Activated CD4-positive, alpha-beta T cell treated with anti-CD3 and anti-CD28 coated beads, Interleukin-2, amount 50 U/mL, for 4 hours (primary cell): ENCODE measurements at regions not wholly inside any gene's neighbourhood (a gene's known extent, or its start where the extent isn't known, plus 50 kb on each side); places are given as distances from the start of the nearest gene placed in this dataset.

Source experiments
- DNase-seq, 2 experiments: peaks; one replicate each; pipeline ENCODE4 v3.0.0-alpha.2; 2020

GRCh38 chr9:78606001-78606379 is 309.1 kb downstream of the PSAT1 start:
- DNase-seq: no peak

DNA sequence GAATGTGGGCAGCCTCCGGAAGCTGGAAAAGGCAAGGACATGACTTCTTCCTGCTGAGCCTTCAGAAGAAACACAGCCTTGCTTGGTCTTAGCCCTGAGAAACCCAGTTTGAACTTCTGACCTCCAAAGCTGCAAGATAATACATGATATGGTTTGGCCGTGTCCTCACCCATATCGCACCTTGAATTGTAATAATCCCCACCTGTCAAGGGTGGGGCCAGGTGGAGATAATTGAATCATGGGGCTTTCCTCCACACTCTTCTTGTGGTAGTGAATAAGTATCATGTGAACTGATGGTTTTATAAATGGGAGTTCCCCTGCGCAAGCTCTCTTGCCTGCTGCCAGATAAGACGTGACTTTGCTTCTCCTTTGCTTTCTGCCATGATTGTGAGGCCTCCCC is 310.9 kb downstream of the PSAT1 start:
- no peak for DNase-seq

DNA sequence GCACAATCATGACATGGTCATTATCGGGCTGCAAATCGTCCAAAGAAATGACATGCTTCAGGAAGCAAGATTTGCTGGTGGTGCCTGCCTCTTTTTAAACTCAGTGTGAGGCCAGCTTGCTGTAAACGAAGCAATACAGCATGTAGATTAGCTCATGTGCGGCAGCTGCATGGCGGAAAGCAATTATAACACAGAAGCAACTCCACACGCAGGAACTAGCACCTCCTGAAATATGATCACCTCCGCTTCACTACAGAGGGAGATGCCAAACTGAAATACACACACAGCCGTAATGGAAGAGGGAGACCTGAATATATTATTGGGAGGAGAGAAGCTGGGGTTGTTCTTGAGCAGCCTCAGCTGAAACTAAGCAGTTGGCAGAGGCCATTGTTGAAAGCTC is 312.5 kb downstream of the PSAT1 start:
- no peak for DNase-seq

GRCh38 chr9:78612091-78612490 is 315.2 kb downstream of the PSAT1 start:
- DNase-seq: no peak

DNA sequence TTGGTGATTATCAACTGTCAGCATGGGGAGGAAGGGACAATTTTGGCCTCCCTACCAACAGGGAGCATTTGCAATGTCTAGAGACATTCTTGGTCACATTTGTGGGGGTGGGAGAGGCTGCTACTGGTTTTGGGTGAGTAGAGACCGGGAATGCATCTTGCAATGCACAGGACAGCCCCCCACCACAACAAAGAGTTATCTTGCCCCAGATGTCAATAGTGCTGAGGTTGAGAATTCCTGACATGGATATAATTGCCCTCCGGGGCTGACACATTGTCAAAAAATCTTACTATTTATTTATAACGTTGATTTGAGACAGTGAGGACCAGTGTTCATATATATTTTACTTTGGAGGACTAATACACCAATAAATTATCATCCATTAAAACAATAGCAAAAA is 316.1 kb downstream of the PSAT1 start:
- no peak for DNase-seq

DNA sequence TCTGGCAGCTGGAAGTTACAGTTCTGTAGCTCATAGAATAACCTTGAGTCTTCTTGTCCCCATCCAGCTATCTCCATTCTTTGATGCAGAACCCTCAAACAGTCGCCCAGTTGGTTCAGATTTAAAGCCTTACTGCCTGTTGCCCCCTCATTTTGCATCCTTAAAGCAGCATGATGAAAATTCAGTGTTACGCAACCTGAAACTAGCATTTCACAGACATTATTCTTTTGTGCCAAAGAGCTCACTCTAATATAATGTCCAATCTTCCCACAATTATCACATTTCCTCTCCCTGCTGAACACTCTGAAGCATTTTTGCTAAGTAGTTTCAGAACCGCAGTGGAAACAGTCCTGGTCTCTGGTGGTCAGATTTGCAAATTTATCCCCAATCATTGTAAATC is 318.0 kb downstream of the PSAT1 start:
- DNase-seq: no peak

DNA sequence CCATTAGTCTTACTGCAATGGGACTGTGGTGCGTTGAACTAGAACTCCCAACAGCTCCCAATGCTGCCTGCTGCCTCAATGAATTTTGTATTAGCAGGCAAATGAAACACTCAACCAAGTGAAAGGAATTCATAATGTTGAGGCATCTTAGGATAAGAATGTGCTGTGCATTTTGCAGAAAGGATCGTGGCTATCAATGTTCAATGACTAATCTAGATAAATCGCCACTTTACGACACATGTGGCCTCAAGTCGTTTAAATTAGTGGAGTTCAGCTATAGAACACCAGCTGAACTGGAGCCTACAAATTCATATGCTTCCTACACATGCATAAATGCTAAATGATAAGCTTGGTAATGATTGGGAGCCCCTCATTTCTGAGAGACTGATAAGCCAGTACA is 318.4 kb downstream of the PSAT1 start:
- DNase-seq: no peak

DNA sequence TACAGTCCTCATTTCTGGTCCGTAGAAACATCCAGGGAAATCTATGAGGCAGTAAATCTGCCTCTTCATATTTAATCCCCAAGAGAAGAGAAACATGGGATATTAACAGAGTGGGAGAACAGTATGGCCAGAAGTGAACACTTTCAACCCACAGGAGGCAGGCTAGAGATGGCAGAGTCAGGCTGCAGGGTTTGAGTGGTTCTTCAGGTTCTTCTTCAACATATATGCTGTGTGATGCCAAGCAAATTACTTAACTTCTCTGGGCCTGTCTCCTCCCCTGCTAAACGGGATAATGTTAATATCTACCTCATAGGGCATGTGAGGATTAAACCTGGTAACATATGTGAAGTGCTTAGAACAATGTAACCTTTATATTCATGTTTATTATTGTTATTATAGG is 321.8 kb downstream of the PSAT1 start:
- no peak for DNase-seq

- DNase-seq: no peak
Observed at GRCh38 chr9:78620303-78620702, 323.4 kb downstream of the PSAT1 start.

DNA sequence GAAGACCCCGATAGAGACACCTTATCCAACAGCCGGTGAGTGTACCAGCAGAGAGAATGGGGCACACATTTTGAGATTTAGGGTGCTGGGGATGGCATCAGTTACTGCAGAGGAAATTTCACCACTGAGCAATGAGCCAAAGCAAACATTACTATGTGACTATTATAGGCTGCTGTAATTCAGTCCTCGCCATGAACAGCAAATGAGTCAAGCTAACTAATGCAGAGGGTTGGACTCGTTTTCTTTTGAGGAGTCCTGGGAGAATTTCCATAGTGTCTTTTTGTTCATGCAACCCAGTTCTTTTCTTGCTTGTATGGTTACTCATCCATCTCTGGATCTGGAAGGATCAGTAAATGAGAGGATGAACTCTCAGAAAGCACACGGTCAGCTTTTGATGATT is 323.8 kb downstream of the PSAT1 start:
- DNase-seq: no peak

DNA sequence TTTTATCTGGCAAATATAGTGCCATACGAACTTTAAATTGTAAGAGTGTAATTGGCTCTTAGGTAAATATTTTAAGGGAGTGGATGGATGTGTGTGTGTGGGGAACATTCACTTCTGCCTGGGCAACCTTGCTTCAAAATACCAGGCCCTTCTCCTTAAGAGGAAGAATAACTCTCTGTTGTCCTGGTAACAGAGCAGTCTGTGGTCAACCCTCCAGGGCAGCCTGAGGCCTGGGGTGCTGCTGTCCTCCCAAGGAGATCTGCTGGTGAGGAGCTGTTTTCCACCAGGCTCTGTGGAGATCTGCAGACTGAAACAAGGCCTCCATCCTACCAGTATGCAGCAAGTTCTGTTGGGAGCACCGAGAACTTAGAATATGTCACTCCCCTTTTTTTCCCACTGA is 325.2 kb downstream of the PSAT1 start:
- no peak for DNase-seq

- DNase-seq: no peak
Observed at GRCh38 chr9:78626971-78627370, 330.0 kb downstream of the PSAT1 start.

DNA sequence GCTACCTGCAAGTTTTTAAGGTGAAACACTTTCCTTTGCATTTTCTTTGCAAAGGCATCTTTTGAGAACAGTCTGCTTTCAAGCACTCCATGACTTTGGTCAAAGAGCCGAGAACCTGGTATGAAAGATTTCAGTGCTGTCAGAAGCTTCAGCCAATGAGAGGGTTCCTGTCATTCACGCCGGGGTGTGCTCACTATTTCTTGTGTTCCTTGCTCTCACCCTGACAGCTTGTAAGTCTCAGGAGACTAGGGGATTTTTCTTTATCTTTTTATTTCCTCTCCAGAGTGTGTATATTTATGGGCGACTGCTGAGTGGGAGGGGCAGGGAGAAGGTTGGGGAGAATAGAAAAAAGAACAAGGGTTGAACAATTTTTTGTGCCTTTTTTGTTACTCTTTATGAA is 334.0 kb downstream of the PSAT1 start:
- no peak for DNase-seq

GRCh38 chr9:78640728-78641127 is 343.8 kb downstream of the PSAT1 start:
- no peak for DNase-seq

DNA sequence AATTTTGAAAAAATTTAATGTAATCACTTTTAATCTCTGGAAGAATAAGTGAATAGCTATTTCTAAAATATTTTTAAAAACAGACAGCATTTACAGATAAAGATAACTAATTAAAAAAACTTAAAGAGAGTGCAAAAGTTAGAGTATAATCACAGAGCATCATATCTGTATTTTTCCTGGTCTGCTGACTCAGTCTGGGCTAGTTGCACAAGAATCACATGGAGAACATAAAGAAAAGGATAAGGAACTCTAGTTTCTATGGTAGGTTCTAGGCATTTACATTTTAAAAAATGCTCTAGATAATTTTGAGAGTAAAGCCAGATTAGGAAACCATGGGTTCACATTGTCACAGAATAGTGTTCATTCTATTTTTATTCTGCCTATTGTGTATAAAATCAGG is 347.4 kb downstream of the PSAT1 start:
- no peak for DNase-seq

DNA sequence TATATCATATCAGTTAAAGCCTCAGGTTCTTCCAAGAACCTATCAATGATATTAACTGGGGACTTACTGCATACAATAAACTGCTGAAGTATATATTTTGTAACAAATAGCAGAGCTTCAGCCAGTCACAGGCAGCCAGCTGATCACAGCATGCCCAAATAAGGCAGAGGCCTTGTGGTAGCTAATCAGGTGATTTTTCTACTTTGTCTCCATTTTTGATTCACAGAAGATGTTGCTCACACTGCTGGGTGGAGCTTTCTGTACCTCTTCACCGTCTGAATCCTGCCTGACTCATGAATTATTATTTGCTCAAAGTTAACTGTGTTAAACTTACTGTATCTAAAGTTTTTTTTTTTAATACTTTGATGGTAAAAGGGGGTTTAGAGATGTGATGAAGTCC is 357.4 kb downstream of the PSAT1 start:
- DNase-seq: no peak

GRCh38 chr9:78663369-78663768 is 366.4 kb downstream of the PSAT1 start:
- no peak for DNase-seq

DNA sequence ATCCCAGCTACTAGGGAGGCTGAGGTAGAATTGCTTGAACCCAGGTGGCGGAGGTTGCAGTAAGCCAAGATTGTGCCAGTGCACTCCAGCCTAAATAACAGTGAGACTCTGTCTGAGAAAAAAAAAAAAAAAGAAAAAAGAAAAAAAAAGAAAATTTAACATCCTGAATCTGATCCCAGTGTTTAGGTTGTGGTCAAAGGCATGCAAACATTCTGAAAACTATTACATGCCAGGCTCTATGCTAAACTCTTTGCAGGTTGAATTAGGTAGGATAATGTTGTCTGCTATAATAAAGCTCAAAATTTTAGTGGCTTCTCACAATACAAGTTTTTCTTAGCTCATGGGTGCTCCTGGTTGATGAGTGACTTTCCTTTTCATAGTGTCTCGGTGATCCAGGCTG is 367.4 kb downstream of the PSAT1 start:
- DNase-seq: no peak

- DNase-seq: no peak
Observed at GRCh38 chr9:78666818-78667414, 370.0 kb downstream of the PSAT1 start.

DNA sequence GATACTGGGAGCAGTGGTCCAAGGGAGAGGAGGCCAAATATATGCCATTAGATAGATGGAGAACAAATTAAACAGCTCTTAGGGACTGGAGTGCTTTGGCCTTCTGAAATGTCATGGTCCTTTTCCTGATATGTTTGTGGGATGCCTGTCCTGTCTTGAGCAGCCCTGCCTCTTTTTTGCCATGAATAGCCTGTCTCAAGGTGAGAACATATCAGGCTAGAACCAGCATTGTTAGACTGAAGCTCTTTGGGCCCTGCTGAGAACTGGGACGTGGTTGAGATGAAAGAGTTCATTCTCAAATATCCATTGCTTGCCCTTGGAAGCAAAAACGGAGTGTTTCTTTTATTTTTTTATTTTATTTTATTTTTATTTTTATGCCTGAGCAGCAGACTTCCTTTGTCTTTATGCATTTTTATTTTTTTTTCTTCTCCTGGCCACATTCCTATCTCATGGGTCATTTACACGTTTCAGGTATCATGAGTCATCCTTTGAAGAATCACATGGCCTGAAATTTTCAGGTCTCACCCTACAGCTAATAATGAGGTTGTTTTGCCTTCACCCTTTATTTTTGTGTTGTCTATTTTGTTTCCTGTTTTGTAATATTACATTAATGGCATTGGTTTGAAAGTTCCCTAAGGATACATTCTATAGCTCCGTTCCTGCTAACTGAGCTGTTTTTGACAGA is 371.4 kb downstream of the PSAT1 start:
- no peak for DNase-seq

- no peak for DNase-seq
Observed at GRCh38 chr9:78669591-78669990, 372.7 kb downstream of the PSAT1 start.

DNA sequence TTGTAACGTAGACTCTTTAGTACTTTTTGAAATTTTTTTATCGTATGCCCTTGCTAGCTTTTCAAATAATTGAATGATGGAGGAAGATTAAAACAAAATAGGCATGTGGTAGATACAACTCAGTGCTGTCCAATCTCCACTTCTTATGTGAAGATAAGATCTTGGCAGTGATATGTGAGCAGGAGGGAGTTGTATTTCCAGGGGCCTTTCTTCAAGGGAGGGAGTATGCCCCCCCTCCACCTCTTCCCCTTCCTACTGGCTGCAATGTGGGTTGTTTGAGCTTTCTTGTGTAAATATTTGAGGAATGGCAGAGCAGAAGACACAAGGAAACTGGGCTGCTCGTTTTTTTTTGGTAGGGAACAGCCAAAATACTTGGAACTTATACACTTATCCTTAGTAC is 374.9 kb downstream of the PSAT1 start:
- no peak for DNase-seq

GRCh38 chr9:78674874-78675273 is 377.9 kb downstream of the PSAT1 start:
- DNase-seq: no peak

GRCh38 chr9:78676009-78676408 is 379.1 kb downstream of the PSAT1 start:
- no peak for DNase-seq

GRCh38 chr9:78676623-78677022 is 379.7 kb downstream of the PSAT1 start:
- DNase-seq: no peak
